Panc1 (cell line): ENCODE measurements at regions not wholly inside any gene's neighbourhood (a gene's known extent, or its start where the extent isn't known, plus 50 kb on each side); places are given as distances from the start of the nearest gene placed in this dataset.

Experiments used
- ATAC-seq: fragments of 200-7000 bp; cut with Tn5 transposase; 2 replicates; pipeline ENCODE4 v1.9.1; 2020; ENCODE audit warnings: mild to moderate bottlenecking, moderate library complexity
- BruUV-seq: library from RNA; stranded (reverse); fragments of 400-500 nt; replicated peaks from 2 replicates; lab custom pipeline; 2021; lab: Mats Ljungman, UMichigan
- CTCF ChIA-PET: fragments of 300-600 bp; sonication (Branson Sonifier 250); formaldehyde crosslinking; loops from one replicate; lab custom pipeline; 2022; ENCODE audit warnings: antibody characterized with exemption; lab: Charles Lee
- POLR2A ChIA-PET: fragments of 300-600 bp; sonication (Branson Sonifier 250); formaldehyde crosslinking; loops from one replicate; lab custom pipeline; 2022; ENCODE audit warnings: antibody characterized with exemption; lab: Charles Lee
- DNase-seq: peaks from one replicate; pipeline ENCODE4 v3.0.0-alpha.2; 2010; ENCODE audit warnings: low read depth, low spot score
- H3K27ac ChIP-seq: 2 replicates; pipeline ENCODE4 v1.5.1; 2011; ENCODE audit warnings: mild to moderate bottlenecking, low read length, inconsistent platforms
- H3K27me3 ChIP-seq: fragments of 200-500 bp; sonication (Bioruptor generic); 2 replicates; pipeline ENCODE4 v1.6.0; 2014; ENCODE audit warnings: low read length, inconsistent platforms; ENCODE audit not compliant: control insufficient read depth, insufficient read depth
- H3K36me3 ChIP-seq: fragments of 200-500 bp; sonication (Bioruptor generic); 2 replicates; pipeline ENCODE4 v1.5.1; 2014; ENCODE audit warnings: inconsistent platforms, mild to moderate bottlenecking, low read length, moderate library complexity; ENCODE audit not compliant: control insufficient read depth, insufficient read depth
- H3K4me1 ChIP-seq: 2 replicates; pipeline ENCODE4 v1.5.1; 2011; ENCODE audit warnings: inconsistent platforms, mild to moderate bottlenecking, low read length, moderate library complexity; ENCODE audit not compliant: control insufficient read depth, insufficient read depth
- H3K4me3 ChIP-seq, 2 experiments: 2 replicates each; pipeline ENCODE4 v1.5.1; 2011 to 2012; ENCODE audit warnings: low read depth in 2 of 2, low read length in 2 of 2, mild to moderate bottlenecking in 2 of 2, inconsistent platforms in 1 of 2, moderate library complexity in 1 of 2
- H3K9me3 ChIP-seq: fragments of 200-500 bp; sonication (Bioruptor generic); 2 replicates; pipeline ENCODE4 v1.5.1; 2014; ENCODE audit warnings: low read depth, mild to moderate bottlenecking, inconsistent platforms, low read length, moderate library complexity; ENCODE audit not compliant: control insufficient read depth, insufficient read depth
- CTCF ChIP-seq: fragments of 450-650 bp; IDR thresholded peaks from 2 replicates; pipeline ENCODE4 v1.5.1; 2017; ENCODE audit warnings: mild to moderate bottlenecking
- POLR2AphosphoS5 ChIP-seq: IDR thresholded peaks from 2 replicates; pipeline ENCODE4 v1.6.1; 2012; ENCODE audit warnings: mild to moderate bottlenecking, low read depth, low read length, moderate library complexity
- REST ChIP-seq, 2 experiments: IDR thresholded peaks; 2 replicates each; pipeline ENCODE4 v1.6.1; 2011 to 2012; ENCODE audit warnings: low read depth in 2 of 2, control low read depth in 1 of 2, low read length in 1 of 2, mild to moderate bottlenecking in 1 of 2, moderate library complexity in 1 of 2; ENCODE audit not compliant: insufficient read depth in 1 of 2
- SIN3A ChIP-seq: IDR thresholded peaks from 2 replicates; pipeline ENCODE4 v1.6.1; 2012; ENCODE audit warnings: low read depth, mild to moderate bottlenecking, low read length, moderate library complexity, borderline replicate concordance; ENCODE audit not compliant: insufficient read depth
- TCF7L2 ChIP-seq: IDR thresholded peaks from 2 replicates; pipeline ENCODE4 v1.6.1; 2011; ENCODE audit warnings: mild to moderate bottlenecking, low read depth, low read length, inconsistent platforms
- in situ Hi-C: cut with HindIII; loops from 2 replicates; pipeline ENCODE4 v1.10.0; 2016; ENCODE audit warnings: low sequenced_read_pairs, low pct_unique_long_range_greater_than_20kb
- intact Hi-C: fragments of 100-400 bp; cut with micrococcal nuclease; formaldehyde crosslinking; loops from one replicate; pipeline ENCODE4 v1.10.0; 2022; ENCODE audit not compliant: unreplicated experiment

- ChIA-PET POLR2A (no interaction called here), CTCF (no interaction called here)
- Histone ChIP-seq H3K27me3 (no peaks in the 10 kb centered on the region), H3K9me3 (no peaks in the 10 kb centered on the region), H3K36me3 (no peaks in the 10 kb centered on the region), H3K4me3 (no peak overlapping the region), H3K4me1 (no peaks in the 10 kb centered on the region), H3K27ac (no peak overlapping the region)
- in situ Hi-C loops = no loop called here
- no peak for TF ChIP-seq SIN3A
- TF ChIP-seq CTCF = no peak
- TF ChIP-seq REST (IDR thresholded peaks at IDR 0.05; ENCODE audit: insufficient read depth in 1 of 2, low read depth in 2 of 2, low read length in 1 of 2) = no peak
- no peak for TF ChIP-seq POLR2AphosphoS5
- TF ChIP-seq TCF7L2 = no peak
- BruUV-seq = no TSS peak
- intact Hi-C loops = no loop called here
- no peak for DNase-seq
- ATAC-seq = no peak
These were observed 281.7 kb upstream of the COL8A1 start for GRCh38 chr3:99356696-99357095.

GRCh38 chr3:99355465-99355864 lies 282.9 kb upstream of the COL8A1 start:
- DNase-seq = no peak
- H3K27me3 ChIP-seq = no peaks in the 10 kb centered on the region
- in situ Hi-C loops = no loop called here
- H3K36me3 ChIP-seq = no peaks in the 10 kb centered on the region
- H3K4me1 ChIP-seq = no peaks in the 10 kb centered on the region
- no peak overlapping the region for H3K4me3 ChIP-seq
- no peak for ATAC-seq
- BruUV-seq = no TSS peak
- POLR2A ChIA-PET = no interaction called here
- CTCF ChIA-PET = no interaction called here
- H3K27ac ChIP-seq = no peak overlapping the region
- intact Hi-C loops = no loop called here
- TF ChIP-seq TCF7L2 (no peak), POLR2AphosphoS5 (no peak), CTCF (no peak), REST (IDR thresholded peaks at IDR 0.05; ENCODE audit: insufficient read depth in 1 of 2, low read depth in 2 of 2, low read length in 1 of 2) (no peak), SIN3A (no peak)
- H3K9me3 ChIP-seq = no peaks in the 10 kb centered on the region
